AML-193 (cell line): ENCODE measurements at regions not wholly inside any gene's neighbourhood (a gene's known extent, or its start where the extent isn't known, plus 50 kb on each side); places are given as distances from the start of the nearest gene placed in this dataset.
"Not testable (repeated sequence)": the region's sequence is repeated elsewhere in the genome, so short reads cannot be mapped to it uniquely, and the experiment has no call there.

Experiments used
- DNase-seq, 2 experiments: peaks; one replicate each; lab custom pipeline; 2025; lab: John Stamatoyannopoulos, UW

DNA sequence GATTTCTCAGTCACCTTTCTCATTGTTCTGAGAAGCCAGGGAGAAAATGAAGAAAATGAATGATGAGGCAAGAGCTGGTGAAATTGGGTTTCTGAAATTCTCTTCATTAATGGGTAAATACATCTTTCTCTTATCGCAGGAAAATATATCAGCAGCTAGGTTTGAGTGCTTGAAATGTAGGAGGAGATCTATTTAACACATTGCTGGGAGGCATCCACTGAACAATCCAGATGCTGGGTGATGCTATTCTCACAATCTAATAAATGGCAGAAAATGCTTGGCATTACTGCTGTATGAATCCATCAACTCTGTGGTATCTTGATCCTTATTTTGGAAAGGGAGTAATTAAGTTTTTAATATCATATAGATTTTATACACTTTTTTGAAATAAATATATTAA lies 199.6 kb upstream of the LRP1B start:
- DNase-seq, result no peak

DNA sequence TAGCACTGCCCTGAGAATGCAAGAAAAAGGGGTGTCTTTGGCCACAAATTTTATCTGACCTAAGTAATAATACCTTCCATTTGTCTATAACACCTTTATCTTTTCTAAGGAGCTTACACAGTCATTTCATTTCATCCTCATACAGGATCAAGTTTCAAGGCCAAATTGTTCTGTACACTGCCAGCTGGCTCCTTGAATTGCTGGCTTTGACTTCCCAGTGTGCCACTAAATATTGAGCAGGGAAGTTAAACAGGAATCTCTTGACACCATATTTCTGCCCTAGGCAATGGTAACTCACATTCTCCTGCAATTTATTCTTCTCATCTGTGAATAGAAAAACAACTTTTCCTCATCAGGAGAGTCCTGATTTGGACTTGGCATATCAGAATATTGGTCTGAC lies 195.1 kb upstream of the LRP1B start:
- DNase-seq, result no peak

DNA sequence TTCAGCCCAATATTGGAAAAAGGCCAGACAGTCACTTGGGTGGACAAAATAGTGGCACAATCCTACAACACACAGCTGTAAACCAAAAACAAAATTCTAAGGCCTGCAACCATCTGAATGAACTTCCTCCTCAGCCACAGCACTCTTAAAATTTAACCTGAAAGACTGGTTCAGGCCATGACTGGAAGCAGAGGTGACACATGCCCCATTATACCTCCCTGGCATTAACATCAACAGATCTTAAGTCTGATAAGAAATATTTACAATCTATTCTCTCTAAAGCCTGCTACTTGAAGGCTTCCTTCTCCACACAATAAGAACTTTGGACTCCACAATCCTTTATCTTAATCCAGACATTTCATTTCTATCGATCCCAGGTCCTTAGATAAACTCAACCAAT lies 192.4 kb upstream of the LRP1B start:
- no peak for DNase-seq

DNA sequence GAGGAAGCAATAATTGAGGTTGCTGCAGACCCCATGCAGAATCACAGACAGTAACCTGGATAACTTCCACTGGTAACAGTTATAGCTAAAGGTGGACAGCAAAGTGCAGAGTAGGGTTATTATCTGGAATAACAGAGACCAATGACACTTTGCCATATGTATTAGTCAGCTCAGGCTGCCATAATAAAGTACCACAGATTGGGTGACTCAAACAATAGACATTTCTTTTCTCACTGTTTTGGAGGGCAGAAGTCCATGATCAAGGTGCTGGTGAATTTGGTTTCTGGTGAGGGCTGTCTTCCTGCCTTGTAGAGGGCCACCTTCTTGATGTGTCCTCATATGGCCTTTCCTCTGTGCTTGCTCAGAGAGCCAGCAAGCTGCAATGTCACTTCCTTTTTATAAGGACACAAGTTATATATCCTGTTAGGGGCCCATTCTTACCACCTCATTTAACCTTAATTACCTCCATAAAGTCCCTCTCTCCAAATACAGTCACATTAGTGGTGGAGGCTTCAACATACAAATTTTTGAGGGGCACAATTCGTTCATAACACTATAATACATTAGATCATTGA lies 191.0 kb upstream of the LRP1B start:
- DNase-seq, result no peak

DNA sequence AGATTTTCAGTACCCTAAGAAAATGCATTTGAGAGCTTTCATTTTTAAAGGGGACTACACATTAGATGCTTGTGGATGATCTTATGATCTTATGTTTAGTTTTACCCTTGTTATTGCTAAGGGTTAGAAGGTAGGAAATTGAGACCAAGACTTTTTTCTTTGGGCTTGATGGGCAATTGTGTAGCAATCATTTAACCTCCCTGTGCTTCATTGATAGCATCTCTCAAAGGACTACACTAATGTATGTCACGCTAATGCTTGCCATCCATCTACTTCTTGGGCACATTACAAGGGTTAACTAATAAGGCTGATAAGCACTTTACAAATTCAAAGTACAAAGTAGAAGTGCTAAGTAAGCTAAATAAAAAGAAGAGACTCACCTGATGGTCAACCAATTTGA lies 189.3 kb upstream of the LRP1B start:
- no peak for DNase-seq

DNA sequence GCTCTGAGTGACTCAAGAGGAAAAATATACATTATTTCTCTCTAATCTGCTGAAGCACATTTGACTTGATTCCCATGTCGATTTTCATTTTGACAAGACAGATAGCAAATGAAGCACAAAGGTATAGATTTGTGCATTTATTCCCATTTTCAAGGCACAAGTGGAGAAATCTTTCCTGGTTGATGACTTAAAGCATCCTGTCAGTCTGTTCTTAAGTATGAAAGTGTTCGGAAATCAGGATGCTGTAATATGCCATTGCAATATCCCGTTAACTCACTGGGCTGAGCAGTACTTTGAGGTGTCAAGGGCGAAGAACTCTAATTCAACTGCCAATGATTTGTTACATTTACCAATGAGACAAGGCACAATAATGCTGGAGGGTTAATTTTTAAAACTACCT lies 185.2 kb upstream of the LRP1B start:
- no peak for DNase-seq

DNA sequence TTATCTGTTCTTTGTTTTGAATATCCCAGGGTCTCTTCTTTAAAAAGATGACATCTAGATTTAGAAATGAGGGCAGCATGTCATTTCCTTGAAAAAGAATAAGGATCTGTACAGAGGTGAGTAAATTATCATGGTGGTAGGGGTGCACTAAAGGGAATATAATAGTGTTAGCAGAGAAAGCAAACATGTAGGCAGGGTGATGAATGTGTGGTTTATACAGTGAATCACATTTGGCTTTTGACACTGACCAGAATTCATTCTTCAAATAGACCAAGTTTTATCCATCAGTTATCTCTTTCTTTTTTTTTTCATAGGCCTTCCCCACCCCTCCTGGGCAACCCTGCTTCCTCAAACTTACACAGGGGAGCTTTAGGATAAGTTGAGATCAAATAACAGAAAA lies 184.5 kb upstream of the LRP1B start:
- DNase-seq, result no peak

DNA sequence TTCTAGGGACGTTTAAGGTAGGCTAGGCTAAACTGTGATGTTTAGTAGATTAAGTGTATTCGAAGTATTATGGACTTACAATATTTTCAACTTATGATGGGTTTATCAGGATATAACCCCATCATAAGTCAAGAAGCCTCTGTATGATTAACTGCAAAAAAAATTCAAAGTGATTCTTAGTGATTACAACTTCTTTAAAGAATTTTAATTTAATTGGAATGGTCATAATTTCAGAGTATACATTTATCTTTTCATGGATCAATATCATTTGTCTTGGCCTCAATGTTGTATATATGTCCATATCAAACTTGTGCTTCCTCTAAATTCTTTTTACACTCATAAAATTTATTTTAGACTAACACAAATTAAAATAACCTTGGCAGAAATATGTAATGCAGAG lies 183.3 kb upstream of the LRP1B start:
- no peak for DNase-seq

DNA sequence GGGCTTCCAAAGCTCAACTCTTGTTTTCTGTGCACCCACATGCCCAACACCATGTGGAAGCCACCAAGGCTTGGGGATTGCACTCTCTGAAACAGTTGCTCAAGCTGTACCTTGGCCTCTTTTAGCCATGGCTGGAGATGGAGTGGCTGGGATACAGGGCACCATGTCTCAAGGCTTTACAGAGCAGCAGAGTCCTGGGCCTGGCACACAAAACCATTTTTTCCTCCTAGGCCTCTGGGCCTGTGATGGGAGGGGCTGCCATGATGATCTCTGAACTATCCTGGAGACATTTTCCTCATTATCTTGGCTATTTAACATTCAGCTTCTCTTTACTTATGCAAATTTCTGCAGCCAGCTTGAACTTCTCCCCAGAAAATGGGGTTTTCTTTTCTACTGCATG lies 179.7 kb upstream of the LRP1B start:
- DNase-seq, result no peak

DNA sequence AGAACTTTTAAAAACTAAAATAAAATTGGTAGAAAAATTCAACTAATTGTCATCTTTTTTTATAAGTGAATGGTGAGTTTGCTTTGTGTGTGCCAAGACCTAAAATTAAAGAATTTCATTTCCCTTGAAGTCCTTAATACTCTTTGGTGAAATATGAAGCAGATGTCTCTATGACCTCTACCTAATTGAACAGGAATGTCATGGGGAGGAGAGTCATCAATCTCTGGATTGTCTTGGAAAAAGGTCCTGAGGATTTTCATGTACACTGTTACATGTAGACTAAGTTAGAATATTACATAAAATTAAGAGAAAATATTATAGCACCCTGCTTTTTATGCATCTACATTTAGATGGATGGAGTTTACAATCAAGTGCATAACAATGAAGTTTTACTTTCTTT lies 177.9 kb upstream of the LRP1B start:
- no peak for DNase-seq

DNA sequence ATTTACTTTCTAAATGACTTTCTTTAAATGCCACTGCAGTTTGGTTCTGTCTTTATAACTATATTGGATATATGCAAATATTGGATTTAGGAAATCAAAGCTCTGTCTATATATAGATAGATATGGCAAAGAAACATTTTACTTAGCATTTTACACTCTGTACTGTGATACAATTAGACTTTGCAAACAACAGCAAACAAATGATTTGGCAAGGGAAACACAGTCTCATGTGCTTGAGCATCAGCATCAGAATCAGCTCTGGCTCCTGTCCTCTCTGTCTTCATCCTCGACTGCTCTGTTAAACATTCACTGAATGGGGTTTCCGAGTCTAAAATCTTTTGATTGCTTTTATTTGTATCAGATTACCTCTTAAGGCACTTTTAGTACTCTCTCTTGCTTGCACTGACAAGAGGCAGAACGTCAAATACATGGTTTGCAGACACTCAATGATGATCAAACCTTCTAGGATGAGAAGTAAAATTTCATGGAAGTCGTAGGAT lies 176.8 kb upstream of the LRP1B start:
- DNase-seq, result no peak

DNA sequence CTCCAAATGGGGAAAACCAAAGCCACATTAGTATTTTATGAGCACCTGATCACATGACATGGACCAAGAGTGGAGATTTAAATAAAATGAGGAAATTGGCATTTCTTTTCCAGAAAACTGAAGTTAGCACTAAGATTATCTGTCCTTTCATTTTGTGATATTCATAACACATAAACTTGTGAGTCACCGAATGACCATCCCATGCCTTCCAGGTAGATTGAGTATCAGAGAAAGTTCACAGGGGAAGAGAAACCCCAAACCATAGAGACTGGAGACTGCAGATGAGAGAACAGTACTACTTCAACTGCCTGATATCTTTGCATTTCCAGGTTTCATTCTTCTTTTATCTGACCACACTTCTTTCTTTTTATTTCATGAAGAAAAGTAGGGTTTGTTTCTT lies 176.3 kb upstream of the LRP1B start:
- DNase-seq, result no peak

DNA sequence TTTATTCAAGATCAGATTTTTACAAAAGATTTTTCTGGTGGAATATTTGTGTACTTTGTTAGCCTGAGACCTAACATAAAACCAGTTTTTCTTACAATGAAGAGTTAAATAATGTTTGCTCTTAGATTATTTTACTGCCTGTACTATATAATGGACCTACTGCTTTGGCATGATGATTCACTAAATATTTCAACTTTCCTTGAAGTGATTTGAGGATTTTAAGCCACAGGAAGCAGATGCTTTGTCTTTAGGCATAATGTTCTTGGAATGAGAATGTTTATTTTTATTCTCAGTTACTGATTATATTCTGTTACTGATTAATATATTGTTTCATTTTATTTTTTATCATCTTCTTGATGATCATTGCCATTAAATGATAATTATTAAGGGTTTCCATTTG lies 175.3 kb upstream of the LRP1B start:
- DNase-seq, result no peak

DNA sequence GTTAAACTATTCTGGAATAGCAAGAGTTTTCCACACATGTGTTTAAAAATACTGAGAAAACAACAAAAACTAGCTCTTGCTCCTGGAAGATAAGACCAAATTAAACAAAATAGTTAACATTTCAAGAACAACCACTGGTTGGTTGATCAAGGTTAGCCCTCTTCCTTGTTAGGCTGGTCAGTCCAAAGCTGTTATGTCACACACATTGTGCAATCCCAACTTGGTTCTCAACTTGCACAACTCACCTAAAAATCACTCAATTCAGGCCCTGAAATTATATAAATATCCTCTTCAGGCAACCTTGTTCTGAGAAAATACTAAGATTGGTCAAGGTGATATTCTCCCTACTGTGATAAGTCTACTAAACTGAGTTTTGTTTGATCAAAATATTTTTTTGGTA lies 169.7 kb upstream of the LRP1B start:
- no peak for DNase-seq

DNA sequence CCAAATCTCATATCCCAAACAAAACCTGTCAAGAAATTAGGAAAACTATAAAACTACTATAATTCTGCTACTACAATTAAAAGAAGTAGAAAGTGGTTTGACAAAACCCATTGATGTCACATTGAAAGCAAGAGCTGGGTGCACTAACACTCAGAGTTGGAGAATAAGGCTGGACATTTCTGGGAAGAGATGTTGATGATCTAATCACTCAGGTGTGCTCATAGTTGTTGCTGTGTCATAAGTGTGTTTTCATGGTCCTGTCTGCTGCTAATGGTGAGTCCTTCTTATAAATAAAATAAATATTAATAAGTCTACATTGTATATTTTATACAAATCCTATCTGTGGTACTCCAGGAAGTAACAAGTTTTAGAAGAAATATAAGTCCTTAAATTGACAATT lies 168.2 kb upstream of the LRP1B start:
- DNase-seq, result no peak

DNA sequence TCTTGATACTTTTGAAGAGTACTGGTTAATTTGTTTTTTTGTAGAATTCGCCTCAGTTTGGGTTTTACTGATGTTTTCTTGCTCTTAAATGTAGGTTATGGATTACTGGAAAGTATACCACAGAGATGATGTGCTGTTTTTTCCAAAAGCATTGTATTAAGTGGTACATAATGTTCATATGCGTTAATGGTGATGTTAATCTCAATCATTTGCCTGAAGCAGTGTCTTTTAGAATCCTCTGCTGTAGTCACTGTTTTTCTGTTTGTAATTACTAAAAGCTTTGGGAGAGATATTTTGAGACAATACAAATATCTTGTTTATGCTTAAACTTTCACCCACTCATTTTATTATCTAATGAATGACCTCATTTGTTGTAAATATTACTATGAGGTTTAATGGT lies 163.4 kb upstream of the LRP1B start:
- no peak for DNase-seq

DNA sequence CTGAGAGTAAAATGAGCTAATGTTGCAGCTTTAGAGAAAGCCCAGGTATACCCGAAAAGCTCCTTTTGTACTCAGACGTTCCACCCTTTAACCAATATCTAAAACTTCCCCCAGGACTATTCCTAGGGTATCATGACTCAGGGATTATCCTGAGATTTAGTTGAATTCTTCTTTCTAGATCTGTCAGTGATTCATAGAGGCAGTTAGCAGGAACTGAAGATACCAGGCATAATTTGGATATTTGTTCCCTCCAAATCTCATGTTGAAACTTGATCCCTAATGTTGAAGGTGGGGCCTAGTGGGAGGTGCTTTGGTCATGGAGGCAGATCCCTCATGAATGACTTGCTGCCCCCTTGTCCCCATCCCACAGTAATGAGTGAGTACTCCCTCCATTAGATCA lies 161.2 kb upstream of the LRP1B start:
- no peak for DNase-seq

DNA sequence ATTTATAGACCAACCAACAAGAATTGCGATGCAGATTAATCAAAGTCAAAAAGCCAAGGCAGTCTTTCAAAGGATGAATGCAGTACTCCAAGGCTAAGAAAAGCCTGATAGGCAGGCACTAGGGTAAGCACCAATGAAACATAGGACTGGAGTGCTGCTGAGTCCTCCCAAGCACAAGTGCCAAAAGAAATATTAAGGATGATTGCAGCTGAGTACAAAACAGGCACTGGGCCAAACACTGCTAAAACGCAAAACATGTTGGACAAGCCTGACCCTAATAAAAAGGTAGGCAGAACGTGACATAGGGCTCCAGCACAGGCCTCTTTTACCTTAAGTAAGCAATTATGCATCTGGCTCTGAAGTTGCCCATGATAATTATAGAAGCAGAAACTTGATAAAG lies 160.1 kb upstream of the LRP1B start:
- no peak for DNase-seq

DNA sequence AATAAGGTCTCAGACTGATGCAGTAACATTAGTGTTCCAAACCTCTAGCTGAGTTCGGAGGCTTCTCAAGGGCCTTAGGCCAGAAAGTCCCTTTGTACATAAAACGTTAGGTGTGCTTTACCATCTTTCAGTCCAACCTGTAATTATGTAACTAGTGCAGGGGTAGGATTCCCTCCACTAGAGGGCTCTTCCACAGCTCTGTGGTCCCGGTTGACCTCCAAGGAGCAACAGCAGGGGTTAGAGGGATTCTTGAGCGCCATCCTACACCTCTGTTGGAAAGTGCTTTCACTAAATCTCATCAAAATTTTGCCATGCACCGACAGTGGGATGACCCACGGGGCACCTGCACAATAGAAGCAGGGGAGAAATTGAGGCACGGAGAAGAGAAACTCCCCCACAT lies 155.8 kb upstream of the LRP1B start:
- DNase-seq, result no peak

DNA sequence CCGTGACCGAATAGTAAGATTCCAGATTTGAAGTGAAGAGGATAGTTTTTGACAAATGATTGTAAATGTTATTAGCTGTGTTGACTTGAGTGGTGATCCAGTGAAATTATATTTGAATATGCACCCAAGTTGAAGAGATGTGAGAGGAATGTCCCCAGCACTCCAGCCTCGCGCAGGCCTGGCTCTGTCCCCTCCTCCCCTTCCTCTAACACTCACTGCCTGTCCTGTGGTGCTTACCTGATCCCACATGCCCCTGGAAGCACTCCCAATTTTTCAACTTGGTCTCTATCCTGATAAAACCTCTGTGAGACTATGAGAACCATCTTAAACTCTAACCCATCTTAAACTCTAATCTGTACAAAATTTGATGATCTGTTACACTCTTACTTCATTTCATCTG lies 154.7 kb upstream of the LRP1B start:
- DNase-seq, result no peak

DNA sequence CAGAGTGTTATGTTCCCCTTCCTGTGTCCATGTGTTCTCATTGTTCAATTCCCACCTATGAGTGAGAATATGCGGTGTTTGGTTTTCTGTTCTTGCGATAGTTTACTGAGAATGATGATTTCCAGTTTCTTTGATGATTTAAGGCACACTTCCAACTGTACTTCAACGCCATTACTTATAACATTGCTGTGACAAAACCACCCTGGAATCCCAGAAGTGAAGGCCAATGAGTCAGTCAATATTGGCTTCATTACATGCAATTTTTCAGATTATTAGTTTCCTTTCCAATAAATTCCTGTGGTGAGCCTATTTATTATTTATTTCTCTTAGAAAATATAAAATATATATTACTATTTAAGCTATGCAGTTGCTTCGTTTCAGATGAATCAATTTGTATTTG lies 153.5 kb upstream of the LRP1B start:
- not testable (repeated sequence) for DNase-seq

DNA sequence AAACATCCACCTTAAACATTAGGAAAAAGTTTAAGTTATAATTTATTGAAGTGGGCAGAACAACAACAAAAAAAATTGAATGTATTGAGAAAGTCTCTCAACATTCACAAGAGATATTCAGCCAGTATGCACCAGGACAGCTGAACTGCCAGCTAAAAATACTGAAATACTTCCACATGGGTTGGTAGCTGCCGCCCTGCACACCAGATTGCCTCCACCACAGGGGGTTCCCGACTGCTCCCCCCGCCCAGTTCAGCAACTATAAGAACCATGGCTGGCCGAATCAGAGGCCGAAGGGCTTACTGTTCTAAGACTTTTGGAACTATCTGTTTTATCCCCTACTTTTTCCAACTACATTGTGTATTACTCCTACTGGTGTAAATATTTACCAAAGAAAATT lies 150.0 kb upstream of the LRP1B start:
- no peak for DNase-seq

DNA sequence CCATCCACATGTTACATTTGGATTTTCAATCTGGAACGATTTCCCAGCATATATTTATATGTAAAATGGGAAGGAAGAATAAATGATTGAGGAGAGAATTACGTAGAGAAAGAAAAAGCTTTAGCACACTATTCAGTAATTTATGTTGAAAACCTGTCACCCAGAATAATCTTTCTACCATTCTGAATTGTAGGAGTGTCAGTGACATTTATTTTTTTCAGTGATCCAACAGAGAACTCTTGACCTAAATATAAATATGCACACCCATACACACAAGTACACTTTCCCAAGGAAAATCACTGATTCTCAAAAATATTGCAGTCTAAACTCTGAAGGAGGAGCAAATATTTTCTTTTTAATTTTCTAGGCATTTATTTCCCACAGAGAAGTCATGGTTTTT lies 140.2 kb upstream of the LRP1B start:
- DNase-seq, result no peak

DNA sequence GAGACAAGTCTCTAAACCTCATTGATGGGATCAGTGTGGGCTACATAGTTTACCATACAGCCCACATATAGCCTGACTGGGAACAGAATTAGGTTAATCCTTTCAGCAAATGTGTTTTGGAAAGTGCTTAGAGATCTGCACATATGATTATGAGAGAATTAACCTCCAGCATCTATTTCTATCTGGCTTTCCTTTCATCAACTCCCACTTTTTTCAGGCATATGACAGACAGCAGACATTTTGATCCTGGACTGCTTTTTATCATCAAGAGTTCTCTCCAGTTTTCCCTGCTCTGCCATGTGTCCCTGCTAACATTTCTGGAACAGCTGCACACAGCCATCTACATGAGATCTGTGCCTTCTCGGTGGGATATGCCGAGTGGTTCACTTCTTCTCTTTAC lies 139.5 kb upstream of the LRP1B start:
- no peak for DNase-seq

DNA sequence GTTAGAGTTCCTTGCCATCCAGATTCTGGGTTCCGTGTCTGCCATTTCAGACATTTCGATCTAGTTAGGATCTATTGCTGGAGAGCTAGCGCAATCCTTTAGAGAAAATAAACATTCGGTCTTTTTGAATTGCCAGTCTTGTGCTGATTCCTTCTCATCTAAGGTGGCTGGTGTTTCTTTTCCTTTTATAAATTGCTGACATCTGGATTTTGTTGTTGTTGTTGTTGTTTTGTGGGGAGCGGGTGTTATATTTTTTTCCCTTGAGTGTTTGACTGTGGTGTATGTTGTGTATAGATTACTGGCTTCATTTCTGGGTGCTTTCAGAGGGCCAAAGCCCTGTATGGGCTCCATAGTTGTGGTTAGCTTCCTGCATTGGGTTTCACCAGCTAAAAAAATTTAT lies 128.5 kb upstream of the LRP1B start:
- DNase-seq, result no peak
